ENCODE measurements at regions not wholly inside any gene's neighbourhood (a gene's known extent, or its start where the extent isn't known, plus 50 kb on each side); places are given as distances from the start of the nearest gene placed in this dataset.
A peak's percentile ranks its signal among the peaks of the same experiment; 100 is the strongest.

GRCh38 chr4:156176896-156177295 lies 223.2 kb upstream of the CTSO start:
- H3K27ac ChIP-seq, result no peak overlapping the region
- no peak for TF ChIP-seq CTCF (conservative IDR thresholded peaks at IDR 0.05)
- no peak for TF ChIP-seq ZFX (IDR thresholded peaks at IDR 0.05)

GRCh38 chr4:156173937-156174336 lies 220.3 kb upstream of the CTSO start:
- H3K27ac ChIP-seq, result no peak overlapping the region
- TF ChIP-seq ZFX (IDR thresholded peaks at IDR 0.05) (no peak), CTCF (conservative IDR thresholded peaks at IDR 0.05) (no peak)

- TF ChIP-seq CTCF (conservative IDR thresholded peaks at IDR 0.05), result no peak
- H3K27ac ChIP-seq, result no peak overlapping the region
Observed at GRCh38 chr4:156173486-156173885, 219.8 kb upstream of the CTSO start.

GRCh38 chr4:156169861-156170260 lies 216.2 kb upstream of the CTSO start:
- H3K27ac ChIP-seq, result no peak overlapping the region
- TF ChIP-seq CTCF (conservative IDR thresholded peaks at IDR 0.05) (no peak), ZFX (IDR thresholded peaks at IDR 0.05) (no peak)

GRCh38 chr4:156169011-156169410 lies 215.3 kb upstream of the CTSO start:
- no peak overlapping the region for H3K27ac ChIP-seq
- TF ChIP-seq CTCF (conservative IDR thresholded peaks at IDR 0.05) (peak; percentile 30), ZFX (IDR thresholded peaks at IDR 0.05) (no peak)

GRCh38 chr4:156168288-156168687 lies 214.6 kb upstream of the CTSO start:
- no peak overlapping the region for H3K27ac ChIP-seq
- no peak for TF ChIP-seq ZFX (IDR thresholded peaks at IDR 0.05)
- TF ChIP-seq CTCF (conservative IDR thresholded peaks at IDR 0.05), result no peak

- TF ChIP-seq CTCF (conservative IDR thresholded peaks at IDR 0.05) (no peak), ZFX (IDR thresholded peaks at IDR 0.05) (no peak)
- H3K27ac ChIP-seq, result no peak overlapping the region
Observed at GRCh38 chr4:156158747-156159146, 205.1 kb upstream of the CTSO start.
